ENCODE measurements at regions not wholly inside any gene's neighbourhood (a gene's known extent, or its start where the extent isn't known, plus 50 kb on each side); places are given as distances from the start of the nearest gene placed in this dataset.
"Not testable (repeated sequence)": the region's sequence is repeated elsewhere in the genome, so short reads cannot be mapped to it uniquely, and the experiment has no call there.

- peak; percentile 16 for DNase-seq (ENCODE audit: low spot score)
These were observed 82.9 kb downstream of the LAS1L start for GRCh38 chrX:65451663-65452062.

GRCh38 chrX:65420154-65420553 lies 114.4 kb downstream of the LAS1L start:
- no peak for DNase-seq (ENCODE audit: low spot score)

GRCh38 chrX:65407662-65408061 lies 126.9 kb downstream of the LAS1L start:
- DNase-seq (ENCODE audit: low spot score): not testable (repeated sequence)

GRCh38 chrX:65407157-65407626 lies 127.4 kb downstream of the LAS1L start:
- DNase-seq (ENCODE audit: low spot score): peak; percentile 23

- DNase-seq (ENCODE audit: low spot score): peak; percentile 46
These were observed 128.1 kb downstream of the LAS1L start for GRCh38 chrX:65406532-65406931.

GRCh38 chrX:65392284-65392683 lies 142.3 kb downstream of the LAS1L start:
- no peak for DNase-seq (ENCODE audit: low spot score)

GRCh38 chrX:65389120-65389519 lies 145.5 kb downstream of the LAS1L start:
- not testable (repeated sequence) for DNase-seq (ENCODE audit: low spot score)
